Astrocyte of the cerebellum (primary cell): ENCODE measurements at regions not wholly inside any gene's neighbourhood (a gene's known extent, or its start where the extent isn't known, plus 50 kb on each side); places are given as distances from the start of the nearest gene placed in this dataset.

ENCODE experiments used
- DNase-seq: peaks from one replicate; pipeline ENCODE4 v3.0.0-alpha.2; 2011; ENCODE audit warnings: low read depth
- H3K4me3 ChIP-seq: 2 replicates; pipeline ENCODE4 v1.5.1; 2011; ENCODE audit warnings: mild to moderate bottlenecking, low read depth, low read length, moderate library complexity
- in situ Hi-C: cut with HindIII; loops from 2 replicates; pipeline ENCODE4 v1.10.0; 2017; ENCODE audit warnings: low sequenced_read_pairs
- TF ChIP-seq, protein P1 (sequence below): IDR thresholded peaks from 2 replicates; pipeline ENCODE4 v1.5.1; 2012; ENCODE audit warnings: low read length, low read depth, moderate library complexity, mild to moderate bottlenecking; ENCODE audit errors: missing control alignments

DNA sequence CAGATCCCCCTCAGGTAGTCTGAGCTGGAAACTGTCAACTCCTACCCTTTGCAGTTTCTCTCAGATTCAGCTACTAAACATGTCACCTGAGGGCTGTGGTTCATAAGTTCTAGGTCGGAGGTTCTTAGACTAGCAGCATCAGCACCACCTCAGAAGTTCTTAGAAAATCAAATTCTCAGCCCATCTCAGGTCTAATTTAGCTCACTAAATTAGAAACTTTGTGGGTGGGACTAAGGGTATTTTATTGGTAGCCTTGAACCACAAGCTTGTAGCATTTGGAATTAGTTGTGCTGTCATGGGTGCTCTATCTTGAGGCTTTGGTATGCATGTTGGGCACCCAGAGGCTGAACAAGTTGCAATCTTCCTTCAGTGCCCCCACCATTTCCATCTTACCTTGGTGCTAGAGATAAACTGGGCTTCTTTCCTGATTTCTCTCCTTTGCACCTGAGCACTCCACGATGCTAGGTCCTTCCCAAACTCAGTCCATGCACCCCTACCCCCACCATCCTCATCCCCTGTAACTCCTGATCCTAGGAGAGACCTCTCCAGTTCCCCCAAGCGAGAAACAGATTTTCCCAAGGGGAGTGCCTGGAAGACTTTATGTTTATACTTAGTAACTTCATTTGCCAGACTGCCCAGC lies 54.2 kb downstream of the S1PR1 start:
- in situ Hi-C loops, result no loop called here
- TF ChIP-seq, protein P1, sequence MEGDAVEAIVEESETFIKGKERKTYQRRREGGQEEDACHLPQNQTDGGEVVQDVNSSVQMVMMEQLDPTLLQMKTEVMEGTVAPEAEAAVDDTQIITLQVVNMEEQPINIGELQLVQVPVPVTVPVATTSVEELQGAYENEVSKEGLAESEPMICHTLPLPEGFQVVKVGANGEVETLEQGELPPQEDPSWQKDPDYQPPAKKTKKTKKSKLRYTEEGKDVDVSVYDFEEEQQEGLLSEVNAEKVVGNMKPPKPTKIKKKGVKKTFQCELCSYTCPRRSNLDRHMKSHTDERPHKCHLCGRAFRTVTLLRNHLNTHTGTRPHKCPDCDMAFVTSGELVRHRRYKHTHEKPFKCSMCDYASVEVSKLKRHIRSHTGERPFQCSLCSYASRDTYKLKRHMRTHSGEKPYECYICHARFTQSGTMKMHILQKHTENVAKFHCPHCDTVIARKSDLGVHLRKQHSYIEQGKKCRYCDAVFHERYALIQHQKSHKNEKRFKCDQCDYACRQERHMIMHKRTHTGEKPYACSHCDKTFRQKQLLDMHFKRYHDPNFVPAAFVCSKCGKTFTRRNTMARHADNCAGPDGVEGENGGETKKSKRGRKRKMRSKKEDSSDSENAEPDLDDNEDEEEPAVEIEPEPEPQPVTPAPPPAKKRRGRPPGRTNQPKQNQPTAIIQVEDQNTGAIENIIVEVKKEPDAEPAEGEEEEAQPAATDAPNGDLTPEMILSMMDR, result no peak
- no peak overlapping the region for H3K4me3 ChIP-seq
- no peak for DNase-seq

DNA sequence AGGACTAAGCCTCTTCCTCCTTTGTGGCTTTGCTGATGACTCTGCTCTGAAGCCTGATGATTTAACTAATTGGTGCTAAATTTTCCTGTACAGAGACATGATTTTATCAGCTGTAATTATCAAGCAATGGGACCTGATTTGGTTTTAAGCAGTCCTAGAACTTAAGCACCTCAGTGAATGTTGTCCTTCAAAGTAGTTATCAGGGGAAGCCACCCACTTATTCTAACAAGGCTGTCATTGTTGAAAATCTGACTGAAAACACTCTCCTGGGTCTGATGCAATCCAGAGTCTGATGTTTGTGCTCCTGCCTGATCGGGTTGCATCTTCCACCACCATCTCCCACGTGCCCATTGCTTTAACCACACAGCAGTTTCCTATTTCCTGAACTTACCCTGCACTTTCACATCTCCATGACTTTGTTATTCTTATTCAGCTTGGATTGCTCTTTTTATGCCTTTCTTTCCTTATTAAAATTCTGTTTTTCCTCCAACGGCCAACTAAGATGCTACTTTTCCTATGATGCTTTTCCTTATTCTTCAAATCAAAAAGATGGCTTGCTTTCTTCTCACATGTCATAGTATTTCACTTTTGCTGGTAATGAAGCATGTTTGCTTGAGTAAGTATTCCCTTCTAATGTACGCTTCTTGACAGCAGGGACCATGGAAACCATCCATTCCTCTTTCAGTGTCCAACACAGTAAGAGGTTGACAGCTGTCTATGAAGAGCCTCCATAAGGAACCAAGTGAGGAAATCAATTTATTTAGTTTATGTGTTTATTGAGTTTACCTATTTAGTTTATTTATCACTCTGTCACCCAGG lies 55.0 kb downstream of the S1PR1 start:
- peak; percentile 57 for DNase-seq
- TF ChIP-seq, protein P1, result no peak
- in situ Hi-C loops, result no loop called here
- no peak overlapping the region for H3K4me3 ChIP-seq

GRCh38 chr1:101293461-101294051 lies 56.7 kb downstream of the S1PR1 start:
- in situ Hi-C loops, result no loop called here
- TF ChIP-seq, protein P1, result no peak
- no peak overlapping the region for H3K4me3 ChIP-seq
- DNase-seq, result peak; percentile 77

DNA sequence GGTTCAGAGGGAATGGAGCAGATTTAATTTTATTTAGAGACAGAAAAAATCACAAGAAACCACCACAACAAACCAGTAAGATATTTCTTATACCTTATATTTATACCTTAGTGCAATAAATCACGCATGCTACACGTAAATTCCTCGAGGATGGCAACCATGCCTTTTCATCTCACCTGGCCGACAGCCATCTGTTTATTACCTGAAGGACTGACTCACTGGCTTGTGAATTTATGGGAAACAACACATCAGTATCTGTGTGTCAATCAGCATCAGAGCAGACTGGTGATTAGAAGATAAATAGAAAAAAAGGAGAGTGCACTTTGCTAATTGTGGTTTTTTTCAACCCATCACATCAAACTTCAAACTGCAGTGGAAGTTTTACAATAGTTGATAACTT lies 58.4 kb downstream of the S1PR1 start:
- H3K4me3 ChIP-seq, result no peak overlapping the region
- in situ Hi-C loops, result no loop called here
- no peak for DNase-seq

GRCh38 chr1:101298663-101299062 lies 61.8 kb downstream of the S1PR1 start:
- no peak for DNase-seq
- no peak overlapping the region for H3K4me3 ChIP-seq
- in situ Hi-C loops, result no loop called here
- TF ChIP-seq, protein P1, result no peak

More for the DNA sequence above, 58.4 kb downstream of the S1PR1 start:
- TF ChIP-seq, protein P1, result no peak

DNA sequence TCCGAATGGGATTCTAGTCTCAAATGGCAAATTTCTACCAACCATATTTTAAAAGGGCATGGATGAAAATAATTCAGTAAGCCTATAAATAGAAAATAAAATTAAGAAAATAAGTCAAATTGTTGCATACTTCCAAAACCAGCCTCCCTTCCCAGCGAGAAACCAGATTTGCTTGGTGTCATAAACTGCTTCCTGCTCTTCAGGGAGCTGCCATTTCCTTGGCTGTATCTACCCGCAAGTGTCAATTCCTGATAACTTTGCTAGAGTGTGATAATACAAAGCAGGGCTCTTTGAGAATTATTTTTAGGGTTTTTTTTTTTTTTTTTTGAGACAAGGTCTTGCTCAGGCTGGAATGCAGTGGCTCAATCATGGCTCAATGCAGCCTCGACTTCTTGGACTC lies 62.3 kb downstream of the S1PR1 start:
- H3K4me3 ChIP-seq, result no peak overlapping the region
- in situ Hi-C loops, result no loop called here
- DNase-seq, result no peak
- TF ChIP-seq, protein P1, result no peak
